GM21447 (cell line): ENCODE measurements at regions not wholly inside any gene's neighbourhood (a gene's known extent, or its start where the extent isn't known, plus 50 kb on each side); places are given as distances from the start of the nearest gene placed in this dataset.
"Not testable (repeated sequence)": the region's sequence is repeated elsewhere in the genome, so short reads cannot be mapped to it uniquely, and the experiment has no call there.

Source experiments
- ATAC-seq: cut with Tn5 transposase; IDR thresholded peaks from one replicate; pipeline ENCODE4 v1.9.1; 2021; ENCODE audit not compliant: unreplicated experiment

DNA sequence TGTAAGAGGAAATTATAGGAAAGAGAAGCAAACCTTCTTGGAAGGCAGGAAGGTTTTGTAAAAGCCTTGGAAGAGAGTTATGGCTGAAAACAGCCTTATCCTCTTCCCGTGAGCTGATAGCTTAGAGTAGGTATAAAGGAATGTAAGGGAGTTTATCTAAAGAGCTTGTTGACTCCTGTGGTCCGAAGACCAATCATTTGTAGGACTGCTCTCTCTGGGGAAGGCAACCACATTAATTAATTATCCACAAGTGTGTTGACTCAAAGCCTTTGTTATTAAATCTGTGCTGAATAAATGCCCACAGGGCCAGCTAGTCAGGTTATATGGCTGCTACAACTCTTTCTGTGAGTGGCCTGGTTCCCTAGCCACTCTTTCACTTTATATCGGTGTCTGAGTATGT, 452.1 kb upstream of the RASGRP1 start:
- ATAC-seq: no peak

DNA sequence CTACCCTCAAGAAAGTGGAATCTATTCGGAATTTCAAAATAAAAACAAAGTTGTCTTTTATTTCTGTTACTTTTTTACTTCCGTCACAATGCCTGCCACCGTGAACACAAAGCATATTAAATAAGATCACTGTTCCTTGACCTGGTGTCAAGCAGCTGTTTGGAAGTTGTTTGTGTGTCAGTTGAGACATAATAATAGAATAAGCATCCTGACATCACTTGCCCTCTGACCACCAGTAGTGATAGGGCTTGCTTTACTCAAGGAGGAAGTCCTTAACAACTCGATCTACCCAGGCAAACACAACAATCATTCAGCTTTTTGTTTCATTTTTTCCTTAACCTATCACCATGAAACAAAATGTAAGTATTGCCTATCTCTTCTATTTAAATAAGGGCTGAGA, 454.4 kb upstream of the RASGRP1 start:
- no peak for ATAC-seq

DNA sequence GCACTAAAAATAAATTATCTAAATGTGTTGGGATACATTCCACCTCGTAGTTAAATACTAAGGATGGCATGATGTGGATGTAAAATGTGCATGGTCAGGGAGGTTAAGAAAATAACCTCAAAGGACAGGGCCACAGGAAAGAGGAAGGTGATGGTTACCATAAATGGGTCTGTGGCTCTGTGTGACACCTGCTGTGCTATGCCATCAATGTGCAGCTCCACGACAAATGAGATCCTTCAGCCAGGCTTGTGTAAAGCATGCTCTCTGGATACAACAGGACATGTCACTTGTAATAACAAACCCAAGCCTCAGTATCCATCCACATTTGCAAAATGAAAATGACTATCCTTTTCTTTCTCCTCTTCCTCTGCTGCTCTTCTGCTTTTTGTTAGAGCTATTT, 456.7 kb upstream of the RASGRP1 start:
- no peak for ATAC-seq

DNA sequence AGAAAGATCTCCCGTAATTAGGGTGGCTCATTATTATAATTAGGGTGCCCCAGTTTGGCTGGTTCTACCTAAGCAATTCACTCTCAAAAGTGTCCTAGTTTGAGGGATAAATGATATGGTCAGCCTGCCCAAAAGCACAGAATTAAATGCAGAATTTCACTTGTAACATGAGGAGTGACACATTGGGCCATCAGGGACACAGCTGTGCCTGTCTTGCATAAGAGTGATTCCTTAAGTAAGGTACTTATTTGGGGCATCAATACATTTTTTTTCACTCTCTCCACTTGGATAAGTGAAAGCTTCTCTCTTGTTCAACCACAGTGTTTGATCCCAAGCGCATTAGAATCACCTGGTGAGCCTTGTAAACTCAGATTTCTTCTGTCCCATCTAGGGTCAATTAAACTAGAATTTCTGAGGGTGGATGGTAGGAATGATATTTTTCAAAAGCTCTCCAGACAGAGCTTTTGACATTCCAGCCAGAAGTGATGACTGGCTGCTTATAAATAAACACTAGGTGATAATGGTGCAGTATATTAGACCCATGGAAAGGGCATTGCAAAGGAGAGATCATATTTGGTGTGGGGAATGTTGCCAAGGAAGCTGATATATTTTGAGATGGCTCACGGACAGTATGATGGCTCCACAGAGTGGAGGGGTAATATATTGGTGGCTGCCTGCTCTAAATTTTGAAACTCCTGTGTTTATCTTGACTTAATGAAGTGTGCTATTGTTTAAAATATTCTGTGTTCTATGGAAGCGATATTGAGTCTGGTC, 458.1 kb upstream of the RASGRP1 start:
- no peak for ATAC-seq

DNA sequence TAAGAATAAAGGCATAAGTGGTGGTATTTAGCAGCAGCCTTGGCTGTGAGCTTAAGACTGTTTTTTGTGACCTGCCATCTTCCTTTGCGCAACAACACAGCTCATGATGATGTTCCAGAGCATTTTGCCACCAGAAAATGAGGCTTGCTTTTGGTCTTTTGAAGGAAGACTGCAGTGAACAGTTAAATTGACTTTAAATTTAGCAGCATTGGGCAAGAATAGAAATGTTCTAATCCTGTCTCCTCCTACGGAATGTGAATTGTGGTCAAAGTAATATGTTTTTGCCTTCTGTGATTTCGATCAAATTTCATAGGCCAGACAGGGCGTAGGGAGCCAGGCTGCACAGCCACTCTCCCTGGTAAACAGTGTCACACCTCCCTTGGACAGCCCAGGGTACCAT, 460.7 kb upstream of the RASGRP1 start:
- no peak for ATAC-seq

DNA sequence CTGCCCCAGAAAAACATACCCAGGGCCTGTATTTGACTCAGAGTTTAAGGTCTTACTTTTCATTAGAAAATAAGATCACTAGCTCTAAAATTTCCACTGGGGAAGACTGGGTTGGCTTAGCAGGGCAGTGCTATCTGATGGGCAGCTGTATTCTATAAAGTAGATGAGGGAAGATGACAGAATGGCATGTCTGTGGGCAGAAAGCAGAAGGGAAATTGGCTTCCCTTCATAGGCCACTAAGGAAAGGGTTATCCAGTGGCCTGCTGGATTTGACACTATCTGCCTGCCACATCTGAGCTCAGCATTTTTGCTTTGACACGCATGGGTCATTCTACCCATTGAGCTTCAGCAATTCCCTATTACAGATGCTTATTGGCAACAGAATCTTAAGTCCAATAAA, 461.3 kb upstream of the RASGRP1 start:
- no peak for ATAC-seq

DNA sequence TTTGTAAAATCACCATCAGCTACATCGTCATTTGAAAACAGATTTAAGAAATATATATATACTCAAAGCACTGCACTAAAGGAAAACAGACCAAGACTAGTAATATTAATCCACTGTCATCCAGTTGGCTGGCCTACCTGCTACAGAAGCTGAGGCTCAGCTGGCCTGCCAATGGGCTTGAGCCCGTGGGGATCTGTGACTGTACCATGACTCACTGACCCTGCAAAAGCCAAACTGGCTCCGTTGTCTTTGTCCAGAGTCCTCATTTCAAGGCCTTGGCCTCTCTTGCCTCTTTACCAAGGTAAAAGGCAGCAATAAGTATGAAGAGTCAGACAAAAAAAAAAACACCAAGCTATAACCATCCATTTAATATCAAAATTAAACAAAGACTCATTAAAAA, 463.5 kb upstream of the RASGRP1 start:
- ATAC-seq: no peak

DNA sequence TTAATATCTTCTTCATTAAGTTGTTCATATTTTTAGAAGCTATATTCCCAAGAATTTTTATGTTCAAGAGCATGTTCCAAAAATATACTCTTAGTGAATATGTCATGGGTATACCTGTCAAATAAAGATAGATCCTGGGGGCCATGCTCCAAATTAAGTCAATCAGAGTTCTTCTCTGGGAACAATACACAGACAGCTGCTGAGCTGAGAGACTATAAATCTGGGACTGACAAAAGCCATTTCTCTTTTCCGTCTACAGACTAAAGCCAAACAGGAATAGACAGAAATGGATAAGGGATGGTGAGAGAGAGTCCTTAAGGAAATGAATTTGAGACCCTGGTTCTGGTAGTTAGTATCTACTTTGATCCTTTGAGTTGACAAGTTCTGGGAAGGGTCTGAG, 465.1 kb upstream of the RASGRP1 start:
- no peak for ATAC-seq

DNA sequence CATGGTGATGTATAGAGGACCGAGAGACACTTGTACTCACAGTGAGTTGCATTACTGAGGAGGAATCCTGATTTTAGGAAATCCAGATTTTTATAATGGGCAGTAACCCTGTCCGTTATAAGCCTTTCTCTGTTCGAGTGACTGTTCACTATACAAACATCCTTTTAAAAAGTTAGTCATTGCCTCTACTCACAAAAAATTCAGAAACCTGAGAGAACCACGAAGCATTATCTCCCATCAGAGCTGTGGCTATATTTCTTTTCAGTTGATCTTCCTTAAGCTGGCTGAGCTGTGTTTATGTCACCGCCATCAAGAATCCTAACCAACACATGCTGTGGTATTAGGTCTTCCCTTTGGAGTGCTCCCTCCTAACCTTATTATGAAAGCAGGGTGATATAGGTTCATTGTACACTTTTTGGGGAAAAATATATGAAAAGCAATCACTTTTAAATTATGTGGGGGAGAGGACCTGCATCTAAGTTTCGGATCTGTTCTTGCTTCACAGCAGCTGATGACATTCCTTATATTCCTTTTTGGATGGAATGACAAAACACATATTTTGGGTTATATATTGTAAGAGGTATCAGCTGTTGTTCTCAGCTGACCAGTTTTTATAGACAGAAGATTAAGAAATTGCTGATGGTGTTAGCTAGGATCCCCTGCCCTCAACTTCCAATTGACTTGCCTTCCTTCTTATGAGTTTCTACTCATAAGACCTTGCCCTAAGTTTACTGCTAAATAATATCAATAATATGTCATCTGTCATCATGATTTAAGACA, 465.9 kb upstream of the RASGRP1 start:
- ATAC-seq: no peak

DNA sequence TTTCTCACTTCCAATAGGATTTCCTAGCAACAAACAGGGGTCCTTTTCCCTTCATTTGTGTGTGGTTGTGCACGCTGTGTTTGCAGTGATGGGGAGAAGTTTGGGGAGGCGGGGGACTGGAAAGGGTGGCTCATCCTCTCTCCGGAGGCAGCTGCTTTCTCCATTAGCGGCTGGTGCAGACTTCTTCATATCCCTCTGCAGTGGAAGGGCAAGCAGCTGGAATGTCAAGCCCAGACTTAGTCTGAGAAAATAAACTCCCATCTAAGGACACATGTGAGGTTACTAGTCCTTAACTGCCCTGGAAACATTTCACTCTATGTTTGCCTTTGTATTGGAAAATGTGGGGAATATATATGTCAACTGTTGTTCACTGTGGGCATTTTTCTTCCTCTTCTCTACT, 467.0 kb upstream of the RASGRP1 start:
- ATAC-seq: no peak

DNA sequence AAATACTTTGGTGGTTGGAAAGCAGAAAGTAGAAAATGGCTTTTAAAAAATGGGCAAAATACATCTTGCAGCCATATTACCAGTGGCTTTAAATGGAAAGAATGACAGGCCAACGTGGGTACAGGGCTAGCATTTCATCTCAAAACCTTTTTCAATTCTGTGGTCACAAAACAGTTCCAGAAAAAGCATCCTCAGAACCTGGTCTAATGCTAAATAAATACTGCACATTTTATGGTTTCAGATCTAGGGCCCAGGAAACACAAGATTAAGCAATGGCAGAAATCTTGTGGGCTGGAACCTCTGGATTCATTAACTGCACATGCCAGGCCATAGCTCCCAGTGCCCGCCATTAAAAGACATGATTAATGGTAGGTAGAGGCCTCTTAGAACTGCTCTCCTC, 470.2 kb upstream of the RASGRP1 start:
- no peak for ATAC-seq

DNA sequence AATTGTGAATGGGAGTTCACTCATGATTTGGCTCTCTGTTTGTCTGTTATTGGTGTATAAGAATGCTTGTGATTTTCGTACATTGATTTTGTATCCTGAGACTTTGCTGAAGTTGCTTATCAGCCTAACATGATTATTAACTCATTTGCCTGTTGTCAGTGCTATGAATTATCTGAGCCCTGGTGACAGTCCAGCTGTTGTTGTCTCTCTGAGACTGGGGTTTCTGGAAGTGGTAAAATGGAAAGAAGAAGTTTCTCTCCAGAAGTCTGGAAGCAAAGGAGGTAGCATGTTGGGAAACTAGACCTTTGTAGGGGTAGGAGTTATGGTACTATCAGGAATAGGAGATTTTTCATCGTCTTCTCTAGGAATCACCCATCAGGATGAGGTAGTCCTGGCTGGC, 473.0 kb upstream of the RASGRP1 start:
- not testable (repeated sequence) for ATAC-seq

DNA sequence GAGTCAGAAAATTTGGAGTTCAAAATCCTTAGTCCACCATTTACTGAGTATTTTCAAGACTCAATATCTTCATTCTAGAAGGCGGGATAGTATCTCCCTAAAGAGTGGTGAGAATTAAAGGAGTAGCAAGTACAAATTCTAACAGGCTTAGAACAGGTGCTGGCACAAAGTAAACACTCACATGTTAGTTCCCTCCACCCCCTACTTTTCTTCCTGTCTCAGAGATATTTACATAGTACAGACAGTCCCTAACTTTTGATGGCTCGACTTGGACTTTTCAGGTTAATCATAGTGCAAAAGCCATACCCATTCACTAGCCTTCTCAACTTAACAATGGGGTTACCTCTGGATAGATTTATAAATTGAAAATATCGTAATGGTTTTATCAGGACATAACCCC, 476.2 kb upstream of the RASGRP1 start:
- ATAC-seq: no peak

DNA sequence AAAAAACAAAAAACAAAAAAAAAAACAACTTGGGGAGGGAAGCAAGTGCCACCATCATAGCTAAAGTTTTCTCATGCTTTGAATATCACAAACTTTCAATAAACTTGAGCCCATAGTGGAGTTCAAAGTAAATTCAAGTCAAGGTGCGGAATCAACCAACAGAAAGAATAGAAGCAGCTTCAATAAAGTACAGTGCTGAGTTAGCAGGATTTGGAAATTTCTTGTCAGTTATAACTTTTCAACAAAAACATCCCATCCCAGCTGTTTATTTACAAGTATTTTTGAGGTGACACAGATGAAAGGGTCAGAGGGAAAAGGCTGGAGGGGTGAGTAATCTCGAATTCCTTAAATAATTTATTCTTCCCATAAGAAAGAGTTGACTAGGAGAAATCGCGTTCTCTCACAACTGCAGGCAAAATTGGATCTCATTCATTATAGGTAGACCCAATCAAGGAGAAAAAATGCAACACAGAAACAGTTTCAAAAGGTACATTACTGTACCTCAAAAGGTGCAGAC, 477.4 kb upstream of the RASGRP1 start:
- no peak for ATAC-seq

DNA sequence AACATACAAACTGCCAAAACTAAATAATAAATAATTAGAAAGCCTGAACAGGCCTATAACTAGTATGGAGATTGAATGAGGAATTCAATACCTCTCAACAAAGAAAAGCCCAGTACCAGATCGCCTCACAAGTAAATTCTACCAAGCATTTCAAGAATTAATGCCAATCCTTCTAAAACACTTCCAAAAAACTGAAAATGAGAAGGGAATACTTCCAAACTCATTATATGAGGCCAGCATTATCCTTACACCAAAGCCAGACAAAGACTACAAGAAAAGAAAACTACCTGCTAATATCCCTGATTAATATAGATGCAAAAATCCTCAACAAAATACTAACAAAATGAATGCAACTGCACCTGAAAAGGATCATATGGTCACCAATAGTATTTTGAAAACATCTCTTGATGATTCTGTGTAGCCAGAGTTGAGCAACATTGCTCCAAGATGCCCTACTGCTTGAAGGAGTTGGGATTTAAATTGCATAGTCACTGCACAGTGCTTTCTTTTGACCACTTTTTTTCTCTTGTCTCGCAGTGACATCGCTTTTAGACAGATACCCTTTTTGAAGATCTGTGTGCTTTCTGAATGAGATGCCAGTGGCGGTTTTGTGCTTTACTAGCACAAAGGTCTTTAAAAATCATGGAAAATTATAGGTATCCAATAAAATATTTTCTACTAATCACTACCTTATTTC, 487.2 kb upstream of the RASGRP1 start:
- no peak for ATAC-seq

DNA sequence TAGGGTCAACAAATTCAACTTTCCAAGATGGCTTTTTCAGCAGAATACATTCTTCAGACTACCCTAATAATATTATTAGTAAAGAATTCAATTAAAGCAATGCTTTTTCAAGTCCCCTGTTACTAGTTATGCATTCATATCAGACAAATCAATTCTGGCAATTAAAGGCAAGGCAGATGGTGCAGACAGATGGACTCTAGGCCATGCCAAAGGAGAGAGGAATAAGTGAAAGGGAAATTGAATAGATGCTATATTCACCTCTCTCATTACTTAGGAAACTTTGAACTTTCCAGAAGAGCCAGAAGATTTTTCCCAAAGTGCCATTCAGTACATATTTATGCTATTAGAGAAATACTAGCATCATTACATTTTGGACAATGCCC, 487.7 kb upstream of the RASGRP1 start:
- ATAC-seq: no peak

DNA sequence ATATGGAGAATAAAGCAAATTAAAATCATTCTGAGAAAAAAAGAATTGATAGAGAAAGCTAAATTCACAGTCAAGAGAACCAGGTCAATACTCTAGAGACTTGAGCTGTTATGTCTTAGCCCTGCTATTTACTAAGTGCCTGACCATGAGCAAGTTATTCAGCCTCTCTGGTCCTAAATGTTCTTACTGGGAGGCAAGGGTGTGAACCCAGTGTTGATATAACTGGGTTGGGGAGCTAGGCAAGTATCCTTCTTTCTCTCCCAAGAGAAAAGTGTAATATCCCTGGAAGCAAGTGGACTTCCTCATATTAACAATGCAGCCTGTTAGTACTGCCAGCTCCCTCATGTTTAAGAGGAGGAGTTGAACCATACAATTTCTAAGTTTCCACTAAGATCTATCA, 488.9 kb upstream of the RASGRP1 start:
- ATAC-seq: no peak

DNA sequence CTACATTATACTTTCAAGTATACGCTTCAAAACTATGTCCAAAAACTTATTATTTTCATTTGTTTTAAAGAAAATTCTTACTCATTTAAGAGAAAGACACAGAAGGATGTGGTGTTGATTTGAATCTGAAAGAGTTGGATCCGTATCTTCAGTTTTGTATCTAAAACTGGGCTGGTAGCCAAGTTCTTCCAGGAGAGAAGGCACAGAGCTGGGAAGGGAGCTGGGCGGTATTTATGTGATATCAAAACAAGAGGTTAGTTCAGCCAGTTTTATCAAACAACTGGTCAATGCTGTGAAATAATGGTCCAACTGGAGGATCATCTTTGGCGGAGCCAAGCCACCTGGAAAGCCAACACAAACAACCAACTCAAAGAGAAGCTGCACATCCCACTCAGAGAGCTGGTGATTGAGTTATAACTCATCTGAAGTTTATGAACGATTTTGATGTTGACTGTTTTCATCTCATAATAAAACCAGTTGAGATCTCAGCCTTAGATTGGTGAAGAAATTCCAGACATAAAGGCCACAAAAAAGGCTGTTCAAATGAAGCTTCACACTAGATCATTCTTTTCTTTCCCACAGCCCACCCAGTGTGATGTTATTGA, 489.6 kb upstream of the RASGRP1 start:
- no peak for ATAC-seq

DNA sequence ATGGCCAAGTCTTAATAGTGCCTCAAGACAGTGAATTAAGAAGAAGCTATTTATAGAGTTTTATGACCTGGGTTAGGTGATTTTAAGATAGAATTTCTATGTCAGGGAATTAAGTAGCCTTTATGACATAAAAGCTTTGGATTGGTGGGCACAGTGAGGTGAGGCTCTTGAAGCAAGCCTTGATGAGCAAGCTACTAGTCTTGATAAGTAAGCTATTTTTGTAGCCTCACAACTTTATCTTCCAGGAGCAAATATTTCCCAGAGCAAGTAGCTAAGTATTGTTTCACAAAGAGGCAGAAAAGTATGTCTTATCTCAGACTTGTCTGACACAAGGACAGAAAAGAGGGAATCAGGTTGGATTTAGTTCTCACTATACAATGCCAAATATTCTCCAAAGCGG, 491.7 kb upstream of the RASGRP1 start:
- no peak for ATAC-seq

DNA sequence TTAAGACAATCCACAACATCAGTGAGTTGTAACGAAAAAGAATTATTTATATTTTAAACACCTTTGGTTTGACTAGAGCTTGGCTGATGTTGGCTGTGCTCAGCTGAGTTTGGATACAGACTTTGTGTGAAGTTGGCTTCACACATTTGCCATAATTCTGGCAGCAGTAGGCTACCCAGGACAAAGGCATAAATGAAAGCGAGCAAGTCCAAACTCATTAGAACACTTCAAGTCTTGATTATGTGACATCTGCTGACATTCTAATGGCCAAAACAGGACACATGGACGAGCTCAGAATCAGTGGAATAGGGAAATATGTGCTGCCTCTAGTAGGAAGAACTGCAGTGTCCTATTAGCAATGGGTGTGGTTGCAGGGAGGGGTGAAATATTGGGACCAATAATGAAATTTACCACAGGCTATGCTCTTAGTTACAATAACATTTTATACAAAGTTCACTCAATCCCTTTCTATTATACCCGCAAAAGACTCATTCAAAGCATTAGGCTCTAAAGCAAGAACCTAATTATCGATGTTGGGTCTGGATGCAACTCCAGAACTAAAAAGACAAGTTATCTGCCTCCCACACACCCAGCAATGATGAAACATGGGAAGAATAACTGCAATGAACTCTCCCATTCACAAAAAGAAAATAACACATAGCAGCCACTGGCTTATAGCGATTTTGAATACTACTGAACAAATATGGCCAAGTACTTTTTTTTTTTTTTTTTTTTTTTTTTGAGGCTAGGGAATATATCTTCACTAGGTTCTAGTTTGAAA, 493.9 kb upstream of the RASGRP1 start:
- ATAC-seq: no peak

DNA sequence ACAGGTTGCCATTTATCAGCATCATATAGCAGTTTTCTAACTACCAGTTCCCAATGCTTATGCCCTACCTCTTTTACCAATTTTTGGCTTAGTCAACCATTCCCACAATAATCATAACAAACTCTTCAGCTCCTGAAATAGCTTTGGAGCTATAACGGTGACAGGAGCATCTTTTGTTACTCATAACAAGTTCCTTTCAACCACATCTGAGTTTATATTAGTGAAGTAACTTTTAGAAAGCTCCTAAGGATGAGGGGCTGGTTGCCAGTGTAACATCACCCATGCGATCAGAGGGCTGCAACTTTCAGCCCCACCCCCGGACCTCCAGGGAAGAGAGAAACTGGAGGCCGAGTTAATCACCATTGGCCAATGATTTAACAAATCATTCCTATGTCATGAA, 495.3 kb upstream of the RASGRP1 start:
- ATAC-seq: no peak
